Endothelial cell (in vitro differentiated cells): ENCODE measurements at regions not wholly inside any gene's neighbourhood (a gene's known extent, or its start where the extent isn't known, plus 50 kb on each side); places are given as distances from the start of the nearest gene placed in this dataset.
"Not testable (repeated sequence)": the region's sequence is repeated elsewhere in the genome, so short reads cannot be mapped to it uniquely, and the experiment has no call there.

Experiments used
- DNase-seq: peaks from one replicate; pipeline ENCODE4 v3.0.0; 2021; ENCODE audit warnings: low spot score
- H3K27ac Mint-ChIP-seq: one replicate; pipeline ENCODE4 v1.8.0; 2021; ENCODE audit warnings: mixed read lengths, inconsistent platforms; ENCODE audit not compliant: unreplicated experiment
- H3K27me3 Mint-ChIP-seq: one replicate; pipeline ENCODE4 v1.8.0; 2021; ENCODE audit warnings: mild to moderate bottlenecking, moderate library complexity, mixed read lengths, inconsistent platforms; ENCODE audit not compliant: unreplicated experiment
- H3K36me3 Mint-ChIP-seq: one replicate; pipeline ENCODE4 v1.8.0; 2021; ENCODE audit warnings: mild to moderate bottlenecking, low read depth, mixed read lengths, inconsistent platforms; ENCODE audit not compliant: unreplicated experiment
- H3K4me1 Mint-ChIP-seq: one replicate; pipeline ENCODE4 v1.8.0; 2021; ENCODE audit warnings: mild to moderate bottlenecking, mixed read lengths, inconsistent platforms; ENCODE audit not compliant: unreplicated experiment
- H3K4me3 Mint-ChIP-seq: one replicate; pipeline ENCODE4 v1.8.0; 2021; ENCODE audit warnings: mild to moderate bottlenecking, mixed read lengths, inconsistent platforms; ENCODE audit not compliant: unreplicated experiment
- H3K9me3 Mint-ChIP-seq: one replicate; pipeline ENCODE4 v1.8.0; 2021; ENCODE audit warnings: mixed read lengths, inconsistent platforms; ENCODE audit not compliant: unreplicated experiment
- TF ChIP-seq, protein P1 (sequence below): fragments of 200-600 bp; sonication (generic); IDR thresholded peaks from one replicate; pipeline ENCODE4 v1.5.0; 2021; ENCODE audit warnings: antibody characterized with exemption; ENCODE audit not compliant: unreplicated experiment

DNA sequence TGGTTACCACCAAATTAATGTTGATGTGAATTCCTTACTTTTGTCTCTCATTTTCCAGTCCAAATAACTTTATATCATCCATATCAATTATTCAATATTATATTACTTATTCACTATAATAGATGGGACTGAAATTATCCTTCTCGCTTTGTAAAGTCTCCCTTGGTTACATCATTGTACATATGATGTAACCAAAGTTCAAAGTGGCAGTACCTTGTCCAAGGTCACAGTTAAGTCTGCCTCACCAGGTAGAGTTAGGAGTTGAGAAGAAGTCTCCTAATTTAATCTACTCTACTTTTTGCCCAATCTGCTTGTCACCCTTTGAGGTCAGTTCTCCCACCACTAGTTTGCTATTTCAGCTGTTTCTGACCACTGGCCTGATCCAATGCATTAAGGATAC, 83.7 kb upstream of the CLINT1 start:
- Mint-ChIP-seq H3K27ac (no peak overlapping the region), H3K4me1 (no peaks in the 10 kb centered on the region), H3K36me3 (no peaks in the 10 kb centered on the region), H3K9me3 (no peaks in the 10 kb centered on the region), H3K27me3 (no peaks in the 10 kb centered on the region), H3K4me3 (no peak overlapping the region)
- TF ChIP-seq, protein P1, sequence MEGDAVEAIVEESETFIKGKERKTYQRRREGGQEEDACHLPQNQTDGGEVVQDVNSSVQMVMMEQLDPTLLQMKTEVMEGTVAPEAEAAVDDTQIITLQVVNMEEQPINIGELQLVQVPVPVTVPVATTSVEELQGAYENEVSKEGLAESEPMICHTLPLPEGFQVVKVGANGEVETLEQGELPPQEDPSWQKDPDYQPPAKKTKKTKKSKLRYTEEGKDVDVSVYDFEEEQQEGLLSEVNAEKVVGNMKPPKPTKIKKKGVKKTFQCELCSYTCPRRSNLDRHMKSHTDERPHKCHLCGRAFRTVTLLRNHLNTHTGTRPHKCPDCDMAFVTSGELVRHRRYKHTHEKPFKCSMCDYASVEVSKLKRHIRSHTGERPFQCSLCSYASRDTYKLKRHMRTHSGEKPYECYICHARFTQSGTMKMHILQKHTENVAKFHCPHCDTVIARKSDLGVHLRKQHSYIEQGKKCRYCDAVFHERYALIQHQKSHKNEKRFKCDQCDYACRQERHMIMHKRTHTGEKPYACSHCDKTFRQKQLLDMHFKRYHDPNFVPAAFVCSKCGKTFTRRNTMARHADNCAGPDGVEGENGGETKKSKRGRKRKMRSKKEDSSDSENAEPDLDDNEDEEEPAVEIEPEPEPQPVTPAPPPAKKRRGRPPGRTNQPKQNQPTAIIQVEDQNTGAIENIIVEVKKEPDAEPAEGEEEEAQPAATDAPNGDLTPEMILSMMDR: no peak
- no peak for DNase-seq

DNA sequence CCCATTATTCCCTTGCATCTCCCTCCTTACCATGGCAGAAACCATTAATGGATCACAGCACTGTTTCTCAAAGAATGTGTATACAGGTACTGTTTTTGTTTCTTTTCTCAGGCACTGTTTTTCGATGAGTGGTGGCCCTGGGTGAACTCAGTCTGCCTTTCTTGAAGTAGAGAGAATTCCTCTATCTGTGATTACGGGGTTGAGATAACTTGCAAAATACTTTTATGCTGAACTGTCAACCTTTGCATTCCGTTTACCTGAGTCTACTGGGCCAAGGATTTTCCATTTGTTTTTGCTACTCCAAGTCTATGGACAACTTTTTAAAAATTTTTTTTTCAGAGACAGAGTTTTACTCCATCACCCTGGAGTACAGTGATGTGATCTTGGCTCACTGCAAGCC, 82.7 kb upstream of the CLINT1 start:
- Mint-ChIP-seq H3K36me3 (no peaks in the 10 kb centered on the region), H3K4me3 (no peak overlapping the region), H3K27ac (no peak overlapping the region), H3K4me1 (no peaks in the 10 kb centered on the region), H3K9me3 (no peaks in the 10 kb centered on the region), H3K27me3 (no peaks in the 10 kb centered on the region)
- TF ChIP-seq, protein P1: no peak
- no peak for DNase-seq

DNA sequence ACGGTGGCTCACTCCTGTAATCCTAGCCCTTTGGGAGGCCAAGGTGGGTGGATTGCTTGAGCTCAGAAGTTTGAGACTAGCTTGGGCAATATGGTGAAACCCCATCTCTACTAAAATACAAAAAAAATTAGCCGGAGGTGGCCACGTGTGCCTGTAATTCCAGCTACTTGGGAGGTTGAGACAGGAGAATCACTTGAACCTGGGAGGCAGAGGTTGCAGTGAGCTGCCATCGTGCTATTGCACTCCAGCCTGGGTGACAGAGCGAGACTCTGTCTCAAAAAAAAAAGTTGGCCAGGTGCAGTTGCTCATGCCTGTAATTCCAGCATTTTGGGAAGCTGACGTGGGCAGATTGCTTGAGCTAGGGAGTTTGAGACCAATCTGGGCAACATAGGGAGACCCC, 79.2 kb upstream of the CLINT1 start:
- not testable (repeated sequence) for H3K36me3 Mint-ChIP-seq, H3K4me3 Mint-ChIP-seq, DNase-seq, H3K4me1 Mint-ChIP-seq, H3K27ac Mint-ChIP-seq, H3K27me3 Mint-ChIP-seq, H3K9me3 Mint-ChIP-seq

DNA sequence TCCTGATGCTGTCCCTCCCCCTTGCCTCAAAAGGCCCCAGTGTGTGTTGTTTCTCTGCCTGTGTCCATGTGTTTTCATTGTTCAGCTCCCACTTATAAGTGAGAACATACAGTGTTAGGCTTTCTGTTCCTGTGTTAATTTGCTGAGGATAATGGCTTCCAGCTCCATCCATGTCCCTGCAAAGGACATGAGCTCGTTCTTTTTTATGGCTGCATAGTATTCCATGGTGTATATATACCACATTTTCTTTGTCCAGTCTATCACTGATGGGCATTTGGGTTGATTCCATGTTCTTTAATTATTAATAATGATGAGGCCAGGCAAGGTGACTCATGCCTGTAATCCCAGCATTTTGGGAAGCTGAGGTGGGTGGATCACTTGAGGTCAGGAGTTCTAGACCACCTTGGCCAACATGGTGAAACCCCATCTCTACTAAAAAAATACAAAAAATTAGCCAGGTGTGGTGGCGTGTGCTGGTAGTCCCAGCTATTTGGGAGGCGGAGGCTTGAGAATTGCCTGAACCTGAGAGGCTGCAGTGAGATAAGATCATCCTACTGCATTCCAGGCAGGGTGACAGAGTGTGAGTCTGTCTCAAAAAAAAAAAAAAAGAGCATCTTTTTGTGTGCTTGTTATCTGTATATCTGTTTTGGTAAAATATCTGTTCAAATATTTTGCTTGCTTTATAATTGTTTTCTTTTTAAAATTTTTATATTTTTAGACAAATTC, 78.0 kb upstream of the CLINT1 start:
- not testable (repeated sequence) for H3K27me3 Mint-ChIP-seq, H3K4me3 Mint-ChIP-seq, H3K36me3 Mint-ChIP-seq, H3K9me3 Mint-ChIP-seq, DNase-seq, H3K27ac Mint-ChIP-seq, H3K4me1 Mint-ChIP-seq

DNA sequence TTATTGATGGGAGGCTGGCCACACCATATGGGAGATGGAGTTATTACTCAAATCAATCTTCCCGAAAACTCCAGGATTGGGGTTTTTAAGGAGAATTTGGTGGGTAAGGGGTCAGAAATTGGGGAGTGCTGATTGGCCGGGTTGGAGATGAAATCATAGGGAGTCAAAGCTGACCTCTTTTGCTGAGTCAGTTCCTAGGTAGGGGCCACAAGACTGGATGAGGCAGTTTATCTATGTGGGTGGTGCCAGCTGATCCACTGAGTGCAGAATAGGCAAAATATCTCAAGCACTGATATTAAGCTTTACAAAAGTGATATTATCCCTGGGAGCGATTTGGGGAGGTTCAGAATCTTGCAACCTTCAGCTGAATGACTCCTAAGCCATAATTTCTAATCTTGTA, 75.7 kb upstream of the CLINT1 start:
- TF ChIP-seq, protein P1: no peak
- H3K4me3 Mint-ChIP-seq: no peak overlapping the region
- H3K27ac Mint-ChIP-seq: no peak overlapping the region
- H3K27me3 Mint-ChIP-seq: no peaks in the 10 kb centered on the region
- no peaks in the 10 kb centered on the region for H3K9me3 Mint-ChIP-seq
- DNase-seq: no peak
- H3K36me3 Mint-ChIP-seq: no peaks in the 10 kb centered on the region
- no peaks in the 10 kb centered on the region for H3K4me1 Mint-ChIP-seq

DNA sequence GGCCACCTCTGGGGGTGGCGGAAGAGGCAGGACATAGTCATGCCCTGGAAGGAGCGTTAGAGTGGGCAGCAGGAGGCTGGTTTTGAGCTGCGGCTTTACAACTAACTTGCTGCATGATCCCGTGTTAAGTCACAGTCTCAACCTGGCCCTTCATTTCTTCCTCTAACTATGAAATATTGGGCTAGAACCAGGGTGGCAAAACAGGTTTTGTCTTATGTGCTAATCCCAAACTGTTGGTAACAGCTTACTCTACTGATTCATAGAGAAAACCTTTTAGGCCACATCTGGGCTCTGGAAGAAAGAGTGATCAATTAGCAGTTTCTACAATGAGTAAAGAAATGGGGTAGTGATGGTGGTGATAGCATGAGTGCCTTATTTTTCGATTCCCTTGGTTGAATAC, 74.1 kb upstream of the CLINT1 start:
- no peak overlapping the region for H3K27ac Mint-ChIP-seq
- DNase-seq: no peak
- no peaks in the 10 kb centered on the region for H3K36me3 Mint-ChIP-seq
- TF ChIP-seq, protein P1: no peak
- no peaks in the 10 kb centered on the region for H3K27me3 Mint-ChIP-seq
- no peaks in the 10 kb centered on the region for H3K4me1 Mint-ChIP-seq
- no peaks in the 10 kb centered on the region for H3K9me3 Mint-ChIP-seq
- no peak overlapping the region for H3K4me3 Mint-ChIP-seq
